Cardiac fibroblast (primary cell): ENCODE measurements at regions not wholly inside any gene's neighbourhood (a gene's known extent, or its start where the extent isn't known, plus 50 kb on each side); places are given as distances from the start of the nearest gene placed in this dataset.

Experiments
- DNase-seq, 2 donors: peaks; one replicate each; pipeline versions ENCODE4 v3.0.0 to v3.0.0-alpha.2; 2010; ENCODE audit warnings: low read depth in 2 of 2
- H3K4me3 ChIP-seq, 2 donors: replicated peaks in 1 of 2; 1 replicate in 1 of 2; 2 replicates in 1 of 2; pipeline ENCODE4 v1.5.1; 2011; ENCODE audit warnings: low read depth in 2 of 2, low read length in 2 of 2, mild to moderate bottlenecking in 2 of 2, moderate library complexity in 1 of 2
- TF ChIP-seq, protein P1 (sequence below): IDR thresholded peaks from one replicate; pipeline ENCODE4 v1.5.1; 2011; ENCODE audit warnings: low read depth, mild to moderate bottlenecking, low read length, inconsistent platforms

DNA sequence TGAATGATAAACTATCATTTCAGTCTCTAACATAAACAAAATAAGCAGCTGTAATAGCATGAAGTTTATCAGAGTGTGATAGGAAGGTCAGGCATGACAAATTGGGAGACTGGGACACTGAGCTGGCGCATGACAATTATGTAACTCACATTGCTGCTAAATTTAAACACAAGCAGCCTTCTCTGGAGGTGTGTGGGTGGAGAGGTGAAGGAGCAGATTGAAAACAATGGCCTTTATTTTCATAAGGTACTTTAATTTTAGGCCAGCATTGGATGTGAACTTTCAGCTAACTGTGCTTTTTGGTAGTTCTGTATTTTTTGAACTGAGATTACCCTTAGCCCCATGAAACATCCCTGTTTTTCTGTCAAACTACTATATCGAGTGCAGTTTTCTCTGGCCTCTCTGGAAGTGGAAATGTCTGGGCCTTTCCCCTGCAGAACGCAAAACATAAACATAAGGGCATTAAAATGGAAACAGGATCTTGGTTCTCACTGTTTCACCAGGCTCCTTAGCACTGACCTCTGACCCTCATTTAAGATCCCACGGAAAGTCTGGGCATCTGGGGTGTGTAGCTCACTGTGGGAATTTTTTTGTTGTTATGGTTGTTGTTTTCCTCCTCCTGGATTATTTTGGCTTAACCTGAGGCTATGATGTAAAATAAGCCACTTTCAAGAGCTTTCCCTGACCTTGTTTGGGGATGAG lies 160.1 kb upstream of the DPH6 start:
- H3K4me3 ChIP-seq: no peak overlapping the region
- DNase-seq: peak in 1 of 2 donors; percentile 30
- TF ChIP-seq, protein P1, sequence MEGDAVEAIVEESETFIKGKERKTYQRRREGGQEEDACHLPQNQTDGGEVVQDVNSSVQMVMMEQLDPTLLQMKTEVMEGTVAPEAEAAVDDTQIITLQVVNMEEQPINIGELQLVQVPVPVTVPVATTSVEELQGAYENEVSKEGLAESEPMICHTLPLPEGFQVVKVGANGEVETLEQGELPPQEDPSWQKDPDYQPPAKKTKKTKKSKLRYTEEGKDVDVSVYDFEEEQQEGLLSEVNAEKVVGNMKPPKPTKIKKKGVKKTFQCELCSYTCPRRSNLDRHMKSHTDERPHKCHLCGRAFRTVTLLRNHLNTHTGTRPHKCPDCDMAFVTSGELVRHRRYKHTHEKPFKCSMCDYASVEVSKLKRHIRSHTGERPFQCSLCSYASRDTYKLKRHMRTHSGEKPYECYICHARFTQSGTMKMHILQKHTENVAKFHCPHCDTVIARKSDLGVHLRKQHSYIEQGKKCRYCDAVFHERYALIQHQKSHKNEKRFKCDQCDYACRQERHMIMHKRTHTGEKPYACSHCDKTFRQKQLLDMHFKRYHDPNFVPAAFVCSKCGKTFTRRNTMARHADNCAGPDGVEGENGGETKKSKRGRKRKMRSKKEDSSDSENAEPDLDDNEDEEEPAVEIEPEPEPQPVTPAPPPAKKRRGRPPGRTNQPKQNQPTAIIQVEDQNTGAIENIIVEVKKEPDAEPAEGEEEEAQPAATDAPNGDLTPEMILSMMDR: no peak

GRCh38 chr15:35712956-35713355 lies 167.0 kb upstream of the DPH6 start:
- TF ChIP-seq, protein P1: no peak
- DNase-seq: no peak
- H3K4me3 ChIP-seq: no peak overlapping the region

GRCh38 chr15:35713733-35714132 lies 167.8 kb upstream of the DPH6 start:
- H3K4me3 ChIP-seq: no peak overlapping the region
- peak; percentile 51 to 84 for DNase-seq
- TF ChIP-seq, protein P1: no peak

- TF ChIP-seq, protein P1: no peak
- no peak overlapping the region for H3K4me3 ChIP-seq
- DNase-seq: no peak
Observed at GRCh38 chr15:35717721-35718120, 171.8 kb upstream of the DPH6 start.

- DNase-seq: peak in 1 of 2 donors; percentile 27
- TF ChIP-seq, protein P1: no peak
- H3K4me3 ChIP-seq: no peak overlapping the region
Observed at GRCh38 chr15:35720019-35720418, 174.1 kb upstream of the DPH6 start.

DNA sequence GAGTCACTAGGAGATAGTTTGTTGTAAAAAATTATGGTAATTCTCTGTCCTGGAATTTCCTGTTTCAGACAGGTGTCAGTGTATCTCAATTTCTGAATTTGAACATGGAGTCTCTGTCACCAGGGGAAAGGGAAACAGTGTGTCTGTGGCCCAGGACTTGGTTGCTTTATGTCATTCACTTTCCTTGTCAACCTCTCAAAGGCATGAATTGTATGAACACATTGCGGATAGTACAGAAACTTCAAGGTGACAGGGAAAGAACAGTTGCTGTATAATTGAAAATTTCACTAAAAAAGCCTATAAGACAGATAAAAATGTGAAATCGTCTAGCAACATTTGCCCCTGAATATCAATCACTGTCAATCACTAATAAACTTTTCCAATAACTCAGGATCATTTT lies 175.0 kb upstream of the DPH6 start:
- no peak overlapping the region for H3K4me3 ChIP-seq
- DNase-seq: no peak
- TF ChIP-seq, protein P1: no peak

DNA sequence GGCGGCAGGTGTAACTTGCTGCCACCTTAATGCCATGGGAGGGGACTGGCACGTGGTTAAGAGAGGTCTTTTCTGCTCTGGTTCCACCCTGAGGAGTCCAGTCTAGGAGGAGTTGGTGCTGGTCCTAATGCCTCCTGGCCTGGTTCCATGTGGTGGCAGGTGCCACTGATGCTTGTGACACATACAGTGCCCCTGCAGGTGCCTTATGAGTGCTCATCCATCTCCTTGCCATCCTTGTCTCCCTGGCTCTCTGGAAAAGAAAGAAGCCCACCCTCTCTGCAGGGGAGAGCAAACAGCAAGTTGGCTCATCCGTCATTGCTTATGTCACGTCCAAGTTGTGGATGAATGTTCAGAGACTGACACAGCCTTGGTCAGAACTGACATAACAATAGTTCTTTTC lies 175.8 kb upstream of the DPH6 start:
- no peak overlapping the region for H3K4me3 ChIP-seq
- TF ChIP-seq, protein P1: no peak
- no peak for DNase-seq
